ENCODE measurements at regions not wholly inside any gene's neighbourhood (a gene's known extent, or its start where the extent isn't known, plus 50 kb on each side); places are given as distances from the start of the nearest gene placed in this dataset.

DNA sequence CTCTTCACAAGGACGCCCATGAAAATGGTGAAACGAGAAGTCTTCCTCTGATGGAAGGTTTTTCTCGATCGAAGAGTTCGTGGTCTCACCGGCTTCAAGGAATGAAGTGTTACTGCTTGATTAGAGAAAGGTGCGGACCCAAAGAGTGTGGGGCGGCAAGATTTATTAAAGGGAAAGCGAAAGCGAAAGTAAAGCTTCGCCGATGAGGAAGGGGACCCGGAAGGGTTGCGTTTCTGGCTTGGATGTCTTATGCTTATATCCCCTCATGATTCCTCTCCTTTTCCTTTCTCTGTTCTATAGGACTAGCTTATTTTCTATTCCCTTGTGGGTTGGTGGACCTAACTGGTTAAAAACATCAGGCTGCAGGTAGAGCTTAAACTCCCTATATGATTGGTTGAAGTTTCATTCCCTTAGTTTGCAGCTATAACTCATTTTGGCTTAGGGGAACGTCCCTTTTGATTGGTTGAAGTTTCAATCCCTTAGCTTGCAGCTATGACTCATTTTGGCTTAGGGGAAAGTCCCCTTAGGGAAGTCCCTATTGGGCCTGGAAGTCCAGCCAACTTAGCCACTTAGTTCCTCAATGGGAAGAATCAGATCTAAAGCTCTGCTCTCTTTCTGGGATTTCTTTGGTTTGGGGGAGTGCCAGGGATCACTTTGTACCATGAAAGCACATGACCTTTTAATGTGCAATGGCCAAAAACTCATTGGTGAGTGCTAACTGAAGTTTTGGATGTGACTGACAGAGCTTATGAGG, 1025.0 kb upstream of the PCDH10 start:
- TF ChIP-seq EP300 (IDR thresholded peaks at IDR 0.05): no peak
- TF ChIP-seq, protein P1, sequence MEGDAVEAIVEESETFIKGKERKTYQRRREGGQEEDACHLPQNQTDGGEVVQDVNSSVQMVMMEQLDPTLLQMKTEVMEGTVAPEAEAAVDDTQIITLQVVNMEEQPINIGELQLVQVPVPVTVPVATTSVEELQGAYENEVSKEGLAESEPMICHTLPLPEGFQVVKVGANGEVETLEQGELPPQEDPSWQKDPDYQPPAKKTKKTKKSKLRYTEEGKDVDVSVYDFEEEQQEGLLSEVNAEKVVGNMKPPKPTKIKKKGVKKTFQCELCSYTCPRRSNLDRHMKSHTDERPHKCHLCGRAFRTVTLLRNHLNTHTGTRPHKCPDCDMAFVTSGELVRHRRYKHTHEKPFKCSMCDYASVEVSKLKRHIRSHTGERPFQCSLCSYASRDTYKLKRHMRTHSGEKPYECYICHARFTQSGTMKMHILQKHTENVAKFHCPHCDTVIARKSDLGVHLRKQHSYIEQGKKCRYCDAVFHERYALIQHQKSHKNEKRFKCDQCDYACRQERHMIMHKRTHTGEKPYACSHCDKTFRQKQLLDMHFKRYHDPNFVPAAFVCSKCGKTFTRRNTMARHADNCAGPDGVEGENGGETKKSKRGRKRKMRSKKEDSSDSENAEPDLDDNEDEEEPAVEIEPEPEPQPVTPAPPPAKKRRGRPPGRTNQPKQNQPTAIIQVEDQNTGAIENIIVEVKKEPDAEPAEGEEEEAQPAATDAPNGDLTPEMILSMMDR (IDR thresholded peaks at IDR 0.05): no peak
- TF ChIP-seq POLR2A (IDR thresholded peaks at IDR 0.05): no peak
- no peak for TF ChIP-seq POLR2AphosphoS5 (IDR thresholded peaks at IDR 0.05)
- intact Hi-C loops (cut with DNase I): no loop called here
- 89% methylated on average over 15 of the region's 15 CpGs for WGBS, 2 donors
- H3K36me3 ChIP-seq: no peaks in the 10 kb centered on the region
- H3K9me3 ChIP-seq: no peaks in the 10 kb centered on the region
- no peaks in the 10 kb centered on the region for H3K27me3 ChIP-seq
- no peak for DNase-seq
- no peak overlapping the region for H3K4me3 ChIP-seq
- no peak overlapping the region for H3K27ac ChIP-seq
- H3K4me1 ChIP-seq: no peaks in the 10 kb centered on the region

DNA sequence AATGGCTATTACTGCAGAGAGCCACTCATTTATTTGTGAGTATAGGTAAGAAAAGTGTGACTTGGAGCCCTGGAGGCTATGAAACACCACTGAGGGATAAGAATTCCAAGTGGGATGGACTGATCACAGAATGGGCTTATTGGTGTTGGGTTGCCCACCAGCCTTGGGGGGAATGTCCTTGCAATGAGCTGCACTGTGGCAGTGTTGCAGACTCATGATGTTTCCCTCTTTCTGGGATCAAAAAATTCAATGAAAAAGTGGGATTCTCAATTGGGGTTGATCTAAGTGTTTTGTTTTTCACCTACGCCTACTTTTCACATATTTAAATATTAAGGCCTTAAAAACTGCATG, 1024.5 kb upstream of the PCDH10 start:
- Histone ChIP-seq H3K9me3 (no peaks in the 10 kb centered on the region), H3K4me1 (no peaks in the 10 kb centered on the region), H3K36me3 (no peaks in the 10 kb centered on the region), H3K4me3 (no peak overlapping the region), H3K27ac (no peak overlapping the region), H3K27me3 (no peaks in the 10 kb centered on the region)
- intact Hi-C loops (cut with DNase I): no loop called here
- no peak for DNase-seq
- 94 to 95% methylated on average over 1 of the region's 1 CpG for WGBS, 2 donors
- TF ChIP-seq, protein P1 (IDR thresholded peaks at IDR 0.05): no peak
- TF ChIP-seq POLR2A (IDR thresholded peaks at IDR 0.05): no peak
- no peak for TF ChIP-seq POLR2AphosphoS5 (IDR thresholded peaks at IDR 0.05)
- no peak for TF ChIP-seq EP300 (IDR thresholded peaks at IDR 0.05)

DNA sequence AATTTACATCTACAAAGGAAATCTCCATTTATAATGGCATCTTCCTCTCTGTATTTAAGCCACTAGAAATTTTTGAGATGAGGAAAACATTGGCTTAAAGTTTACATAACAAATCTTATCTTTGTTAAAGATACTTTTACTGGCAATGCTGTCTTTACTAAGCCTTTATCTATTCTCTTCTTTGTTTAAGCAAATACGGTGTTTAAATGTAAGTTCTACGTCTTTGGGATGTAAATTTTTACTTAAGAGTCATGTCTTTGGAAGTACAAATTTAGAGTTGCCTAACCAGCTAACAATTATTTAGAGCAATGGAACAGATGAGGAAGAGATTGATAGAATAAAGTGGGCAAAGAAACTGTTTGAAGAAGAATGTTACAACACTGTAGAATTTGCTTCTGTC, 1024.0 kb upstream of the PCDH10 start:
- H3K9me3 ChIP-seq: no peaks in the 10 kb centered on the region
- 24 to 61% methylated on average over 2 of the region's 2 CpGs for WGBS, 2 donors
- no peak overlapping the region for H3K4me3 ChIP-seq
- no peaks in the 10 kb centered on the region for H3K27me3 ChIP-seq
- no peak for DNase-seq
- TF ChIP-seq EP300 (IDR thresholded peaks at IDR 0.05) (no peak), POLR2AphosphoS5 (IDR thresholded peaks at IDR 0.05) (no peak), POLR2A (IDR thresholded peaks at IDR 0.05) (no peak)
- TF ChIP-seq, protein P1 (IDR thresholded peaks at IDR 0.05): no peak
- H3K27ac ChIP-seq: no peak overlapping the region
- no peaks in the 10 kb centered on the region for H3K4me1 ChIP-seq
- intact Hi-C loops (cut with DNase I): no loop called here
- H3K36me3 ChIP-seq: no peaks in the 10 kb centered on the region

DNA sequence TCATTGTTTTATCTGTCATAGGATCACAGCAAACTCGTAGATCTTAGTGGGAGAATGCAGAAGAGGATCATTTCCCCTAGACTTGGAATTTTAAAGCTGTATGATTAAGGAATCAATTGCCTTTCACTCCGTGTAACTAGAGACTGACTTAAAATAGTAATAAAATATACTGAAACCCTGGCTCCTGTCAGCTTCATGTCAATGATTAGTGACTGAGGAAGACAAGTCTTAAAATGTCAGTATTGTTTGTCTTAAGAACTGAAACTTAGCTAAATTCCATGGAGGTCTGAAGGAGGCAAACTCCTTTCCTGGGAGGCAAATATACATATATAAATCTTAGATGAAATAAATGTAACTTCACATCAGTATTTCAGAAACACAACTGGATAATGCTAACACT, 1016.7 kb upstream of the PCDH10 start:
- 28 to 57% methylated on average over 2 of the region's 2 CpGs for WGBS, 2 donors
- no peak for TF ChIP-seq EP300 (IDR thresholded peaks at IDR 0.05)
- no peak for TF ChIP-seq POLR2AphosphoS5 (IDR thresholded peaks at IDR 0.05)
- TF ChIP-seq POLR2A (IDR thresholded peaks at IDR 0.05): no peak
- TF ChIP-seq, protein P1 (IDR thresholded peaks at IDR 0.05): no peak

DNA sequence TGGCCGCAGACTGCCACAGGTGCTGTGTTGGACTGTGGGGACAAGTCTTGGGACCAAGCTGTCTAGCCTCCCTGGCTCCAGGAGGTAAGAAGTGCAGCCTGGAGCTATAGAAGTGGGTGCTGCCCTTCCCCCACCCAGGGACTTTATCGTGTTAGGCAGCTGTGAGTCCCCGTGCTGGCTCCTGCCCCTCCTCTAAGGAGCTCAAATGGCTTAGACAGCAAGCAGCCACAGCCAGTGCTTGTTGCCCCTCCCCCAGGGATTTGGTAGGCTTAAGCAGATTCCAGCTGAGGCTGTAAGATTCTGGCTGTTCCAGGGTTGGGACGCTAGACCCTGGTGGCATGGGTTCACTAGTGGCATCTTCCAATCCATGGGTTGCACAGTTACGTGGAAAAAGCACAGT, 979.4 kb upstream of the PCDH10 start:
- 79 to 91% methylated on average over 5 of the region's 5 CpGs for WGBS, 2 donors
- TF ChIP-seq, protein P1 (IDR thresholded peaks at IDR 0.05): no peak
- TF ChIP-seq EP300 (IDR thresholded peaks at IDR 0.05) (no peak), POLR2AphosphoS5 (IDR thresholded peaks at IDR 0.05) (no peak), POLR2A (IDR thresholded peaks at IDR 0.05) (no peak)
- DNase-seq: no peak
- Histone ChIP-seq H3K27me3 (no peaks in the 10 kb centered on the region), H3K36me3 (no peaks in the 10 kb centered on the region), H3K4me1 (no peaks in the 10 kb centered on the region), H3K9me3 (no peaks in the 10 kb centered on the region), H3K4me3 (no peak overlapping the region), H3K27ac (no peak overlapping the region)
- intact Hi-C loops (cut with DNase I): no loop called here

More for the DNA sequence above, 1016.7 kb upstream of the PCDH10 start:
- Histone ChIP-seq H3K27me3 (no peaks in the 10 kb centered on the region), H3K36me3 (no peaks in the 10 kb centered on the region), H3K9me3 (no peaks in the 10 kb centered on the region), H3K4me3 (no peak overlapping the region), H3K4me1 (no peaks in the 10 kb centered on the region), H3K27ac (no peak overlapping the region)
- DNase-seq: no peak
- intact Hi-C loops (cut with DNase I): no loop called here

Measured in sigmoid colon (tissue), 6 donors.